CD14-positive monocyte (primary cell): ENCODE measurements at regions not wholly inside any gene's neighbourhood (a gene's known extent, or its start where the extent isn't known, plus 50 kb on each side); places are given as distances from the start of the nearest gene placed in this dataset.

Experiments
- DNase-seq, 3 donors: peaks; one replicate each; pipeline ENCODE4 v3.0.0-alpha.2; 2011 to 2022
- H2AFZ ChIP-seq: 2 replicates; pipeline ENCODE4 v1.6.0; 2012; ENCODE audit warnings: mild to moderate bottlenecking, low read depth, low read length, inconsistent platforms; ENCODE audit not compliant: insufficient read depth, poor library complexity, severe bottlenecking
- H3K27ac ChIP-seq, 2 donors: 1 replicate in 1 of 2; 2 replicates in 1 of 2; pipeline ENCODE4 v1.5.1; 2012 to 2013; ENCODE audit warnings: low read length in 2 of 2, control low read depth in 1 of 2, inconsistent platforms in 1 of 2, low read depth in 1 of 2, mild to moderate bottlenecking in 1 of 2
- H3K27me3 ChIP-seq, 2 donors: one replicate each; pipeline versions ENCODE4 v1.6.0 to v1.6.1; 2011 to 2013; ENCODE audit warnings: low read length in 2 of 2; ENCODE audit not compliant: control insufficient read depth in 2 of 2, insufficient read depth in 2 of 2
- H3K36me3 ChIP-seq, 2 donors: replicated peaks in 1 of 2; 1 replicate in 1 of 2; 2 replicates in 1 of 2; pipeline versions ENCODE4 v1.5.1 to v1.6.1; 2012 to 2013; ENCODE audit warnings: low read length in 2 of 2, control low read depth in 1 of 2, inconsistent platforms in 1 of 2, mild to moderate bottlenecking in 1 of 2; ENCODE audit not compliant: insufficient read depth in 2 of 2, control insufficient read depth in 1 of 2
- H3K4me1 ChIP-seq, 2 donors: 1 replicate in 1 of 2; 2 replicates in 1 of 2; pipeline versions ENCODE4 v1.5.1 to v1.6.1; 2012 to 2013; ENCODE audit warnings: low read length in 2 of 2, control low read depth in 1 of 2, inconsistent platforms in 1 of 2, mild to moderate bottlenecking in 1 of 2, moderate library complexity in 1 of 2; ENCODE audit not compliant: insufficient read depth in 2 of 2, control insufficient read depth in 1 of 2
- H3K4me2 ChIP-seq: replicated peaks from 2 replicates; pipeline ENCODE3; 2012; ENCODE audit warnings: low read length, moderate library complexity, mild to moderate bottlenecking; ENCODE audit not compliant: poor library complexity, severe bottlenecking; ENCODE audit errors: extremely low read depth
- H3K4me3 ChIP-seq, 3 experiments: fragments of 200-600 bp in 1 of 3; sonication (generic) in 1 of 3; replicated peaks in 1 of 3; 1 replicate in 2 of 3; 2 replicates in 1 of 3; pipeline ENCODE4 v1.5.1; 2011 to 2013; ENCODE audit warnings: low read length in 3 of 3, mild to moderate bottlenecking in 3 of 3, control low read depth in 2 of 3, low read depth in 2 of 3, inconsistent platforms in 1 of 3, moderate library complexity in 1 of 3
- H3K79me2 ChIP-seq: 2 replicates; pipeline ENCODE4 v1.6.0; 2012; ENCODE audit warnings: mild to moderate bottlenecking, control low read depth, inconsistent platforms, low read length, moderate library complexity; ENCODE audit not compliant: insufficient read depth
- H3K9ac ChIP-seq: 2 replicates; pipeline ENCODE4 v1.6.0; 2017; ENCODE audit warnings: low read length, mild to moderate bottlenecking; ENCODE audit not compliant: insufficient read depth, poor library complexity, severe bottlenecking
- H3K9me3 ChIP-seq, 2 donors: replicated peaks in 1 of 2; 1 replicate in 1 of 2; 2 replicates in 1 of 2; pipeline versions ENCODE4 v1.5.1 to v1.6.1; 2012 to 2013; ENCODE audit warnings: low read length in 2 of 2, control low read depth in 1 of 2; ENCODE audit not compliant: control insufficient read depth in 1 of 2, insufficient read depth in 1 of 2
- H4K20me1 ChIP-seq: 2 replicates; pipeline ENCODE4 v1.6.0; 2012; ENCODE audit warnings: mild to moderate bottlenecking, low read length, control low read depth, moderate library complexity; ENCODE audit not compliant: insufficient read depth
- H3K27ac Mint-ChIP-seq, 7 donors: one replicate each; pipeline ENCODE4 v1.8.0; 2020; ENCODE audit warnings: mild to moderate bottlenecking in 7 of 7, mixed read lengths in 7 of 7, moderate library complexity in 6 of 7, inconsistent platforms in 2 of 7
- H3K27me3 Mint-ChIP-seq, 3 donors: one replicate each; pipeline ENCODE4 v1.8.0; 2021 to 2022; ENCODE audit warnings: low read depth in 3 of 3, mild to moderate bottlenecking in 3 of 3, mixed read lengths in 3 of 3, moderate library complexity in 3 of 3, inconsistent platforms in 1 of 3
- H3K36me3 Mint-ChIP-seq, 2 donors: one replicate each; pipeline ENCODE4 v1.8.0; 2020; ENCODE audit warnings: mixed read lengths in 2 of 2, inconsistent platforms in 1 of 2, mild to moderate bottlenecking in 1 of 2
- H3K4me1 Mint-ChIP-seq: one replicate; pipeline ENCODE4 v1.8.0; 2020; ENCODE audit warnings: mild to moderate bottlenecking, mixed read lengths
- H3K4me3 Mint-ChIP-seq, 2 donors: one replicate each; pipeline ENCODE4 v1.8.0; 2020; ENCODE audit warnings: mild to moderate bottlenecking in 2 of 2, mixed read lengths in 2 of 2, moderate library complexity in 1 of 2
- H3K9me3 Mint-ChIP-seq, 7 donors: one replicate each; pipeline ENCODE4 v1.8.0; 2020 to 2022; ENCODE audit warnings: mixed read lengths in 7 of 7, mild to moderate bottlenecking in 6 of 7, moderate library complexity in 6 of 7, inconsistent platforms in 2 of 7
- CTCF ChIP-seq: fragments of 200-600 bp; IDR thresholded peaks from one replicate; pipeline ENCODE4 v1.8.0; 2022; ENCODE audit warnings: antibody characterized with exemption, mild to moderate bottlenecking
- WGBS: methylation state at CpG from one replicate; pipeline ENCODE4 v1.1.5; 2013; ENCODE audit warnings: missing lambda C conversion rate; ENCODE audit not compliant: insufficient coverage; 5-methylcytosine and 5-hydroxymethylcytosine counted together
- intact Hi-C, 2 donors: fragments of 100-400 bp; cut with micrococcal nuclease; formaldehyde crosslinking; loops; one replicate each; pipeline versions ENCODE4 v1.15.0 to v1.15.1; 2023

GRCh38 chr3:36649125-36649524, 115.2 kb downstream of the DCLK3 start:
- Histone ChIP-seq H4K20me1 (no peaks in the 10 kb centered on the region), H3K27me3 (no peaks in the 10 kb centered on the region), H3K36me3 (no peaks in the 10 kb centered on the region), H2AFZ (no peak overlapping the region), H3K27ac (no peak overlapping the region), H3K4me3 (no peak overlapping the region), H3K4me2 (no peak overlapping the region), H3K9ac (no peak overlapping the region), H3K79me2 (no peaks in the 10 kb centered on the region), H3K4me1 (no peaks in the 10 kb centered on the region), H3K9me3 (no peaks in the 10 kb centered on the region)
- TF ChIP-seq CTCF, result no peak
- 78% methylated on average over 1 of the region's 1 CpG for WGBS
- no peak for DNase-seq
- H3K4me3 Mint-ChIP-seq, result no peak overlapping the region
- H3K27me3 Mint-ChIP-seq, result peaks cover 1 to 3% (median 3%) of the 10 kb centered on the region in 3 donors
- H3K36me3 Mint-ChIP-seq, result no peaks in the 10 kb centered on the region
- peak overlapping the region in 1 of 7 donors; percentile 29 for H3K27ac Mint-ChIP-seq
- peaks cover 0 to 9% (median 2%) of the 10 kb centered on the region in 7 donors for H3K9me3 Mint-ChIP-seq
- intact Hi-C loops, result no loop called here
- H3K4me1 Mint-ChIP-seq, result no peaks in the 10 kb centered on the region

GRCh38 chr3:36648241-36649034, 115.9 kb downstream of the DCLK3 start:
- no peak overlapping the region for H3K9ac ChIP-seq
- H3K27me3 ChIP-seq, result no peaks in the 10 kb centered on the region
- no peaks in the 10 kb centered on the region for H3K4me1 ChIP-seq
- Mint-ChIP-seq H3K9me3 (peaks cover 0 to 6% (median under 1%) of the 10 kb centered on the region in 7 donors), H3K27ac (peak overlapping the region in 1 of 7 donors; percentile 29), H3K27me3 (peaks cover 1 to 3% (median 3%) of the 10 kb centered on the region in 3 donors), H3K36me3 (no peaks in the 10 kb centered on the region), H3K4me3 (no peak overlapping the region), H3K4me1 (no peaks in the 10 kb centered on the region)
- TF ChIP-seq CTCF, result no peak
- no peaks in the 10 kb centered on the region for H3K36me3 ChIP-seq
- H4K20me1 ChIP-seq, result no peaks in the 10 kb centered on the region
- no peaks in the 10 kb centered on the region for H3K79me2 ChIP-seq
- no peak overlapping the region for H2AFZ ChIP-seq
- H3K4me3 ChIP-seq, result no peak overlapping the region
- no peak overlapping the region for H3K4me2 ChIP-seq
- intact Hi-C loops, result no loop called here
- no peaks in the 10 kb centered on the region for H3K9me3 ChIP-seq
- no peak for DNase-seq
- H3K27ac ChIP-seq, result no peak overlapping the region
- WGBS, result no CpG with 5 or more reads among the region's 5 CpGs
